ENCODE measurements at regions not wholly inside any gene's neighbourhood (a gene's known extent, or its start where the extent isn't known, plus 50 kb on each side); places are given as distances from the start of the nearest gene placed in this dataset.

GRCh38 chr11:122340607-122341290 lies 224.7 kb upstream of the BLID start:
- TF ChIP-seq POLR2A (IDR thresholded peaks at IDR 0.05) (no peak), CTCF (IDR thresholded peaks at IDR 0.05) (no peak), POLR2AphosphoS5 (IDR thresholded peaks at IDR 0.05) (no peak), EP300 (IDR thresholded peaks at IDR 0.05) (no peak)
